ENCODE measurements at regions not wholly inside any gene's neighbourhood (a gene's known extent, or its start where the extent isn't known, plus 50 kb on each side); places are given as distances from the start of the nearest gene placed in this dataset.
A peak's percentile ranks its signal among the peaks of the same experiment; 100 is the strongest.

DNA sequence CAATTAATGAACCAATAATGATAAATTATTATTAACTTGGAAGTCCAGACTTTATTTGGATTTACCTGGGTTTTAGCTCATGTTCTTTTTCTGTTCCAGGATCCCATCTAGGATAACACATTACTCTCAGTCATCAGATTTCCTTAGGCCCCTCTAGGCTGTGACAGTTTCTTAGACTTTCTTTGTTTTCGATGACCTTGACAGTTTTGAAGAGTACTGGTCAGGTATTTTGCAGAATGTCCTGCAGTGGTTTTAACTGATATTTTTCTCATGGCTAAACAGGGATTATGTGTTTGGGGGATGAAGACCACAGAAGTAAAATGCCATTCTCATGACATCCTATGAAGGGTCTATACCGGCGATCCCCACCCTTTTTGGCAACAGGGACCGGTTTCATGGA, 144.0 kb downstream of the NAV1 start:
- H3K27ac Mint-ChIP-seq = no peak overlapping the region
- Histone ChIP-seq H3K9me3 (replicated peaks in 1 of 2; ENCODE audit: control insufficient read depth in 1 of 2, insufficient read depth in 1 of 2, low read length in 2 of 2) (peaks cover 0 to 3% of the 10 kb centered on the region in 2 donors), H3K9ac (ENCODE audit: insufficient read depth, low read length, poor library complexity, severe bottlenecking) (no peak overlapping the region), H3K36me3 (replicated peaks in 1 of 2; ENCODE audit: control insufficient read depth in 1 of 2, insufficient read depth in 2 of 2, low read length in 2 of 2) (no peaks in the 10 kb centered on the region), H4K20me1 (ENCODE audit: insufficient read depth, low read length) (no peaks in the 10 kb centered on the region), H2AFZ (ENCODE audit: insufficient read depth, low read depth, low read length, poor library complexity, severe bottlenecking) (no peak overlapping the region), H3K4me1 (ENCODE audit: control insufficient read depth in 1 of 2, insufficient read depth in 2 of 2, low read length in 2 of 2) (peaks cover 4 to 10% of the 10 kb centered on the region in 2 donors), H3K79me2 (ENCODE audit: insufficient read depth, low read length) (no peaks in the 10 kb centered on the region), H3K27ac (ENCODE audit: low read depth in 1 of 2, low read length in 2 of 2) (no peak overlapping the region), H3K4me3 (replicated peaks in 1 of 3; ENCODE audit: low read depth in 2 of 3, low read length in 3 of 3) (no peak overlapping the region), H3K4me2 (replicated peaks; ENCODE audit: extremely low read depth, low read length, poor library complexity, severe bottlenecking) (no peak overlapping the region), H3K27me3 (ENCODE audit: control insufficient read depth in 2 of 2, insufficient read depth in 2 of 2, low read length in 2 of 2) (no peaks in the 10 kb centered on the region)
- 100% methylated on average over 1 of the region's 4 CpGs for WGBS (ENCODE audit: insufficient coverage)
- TF ChIP-seq, protein P1, sequence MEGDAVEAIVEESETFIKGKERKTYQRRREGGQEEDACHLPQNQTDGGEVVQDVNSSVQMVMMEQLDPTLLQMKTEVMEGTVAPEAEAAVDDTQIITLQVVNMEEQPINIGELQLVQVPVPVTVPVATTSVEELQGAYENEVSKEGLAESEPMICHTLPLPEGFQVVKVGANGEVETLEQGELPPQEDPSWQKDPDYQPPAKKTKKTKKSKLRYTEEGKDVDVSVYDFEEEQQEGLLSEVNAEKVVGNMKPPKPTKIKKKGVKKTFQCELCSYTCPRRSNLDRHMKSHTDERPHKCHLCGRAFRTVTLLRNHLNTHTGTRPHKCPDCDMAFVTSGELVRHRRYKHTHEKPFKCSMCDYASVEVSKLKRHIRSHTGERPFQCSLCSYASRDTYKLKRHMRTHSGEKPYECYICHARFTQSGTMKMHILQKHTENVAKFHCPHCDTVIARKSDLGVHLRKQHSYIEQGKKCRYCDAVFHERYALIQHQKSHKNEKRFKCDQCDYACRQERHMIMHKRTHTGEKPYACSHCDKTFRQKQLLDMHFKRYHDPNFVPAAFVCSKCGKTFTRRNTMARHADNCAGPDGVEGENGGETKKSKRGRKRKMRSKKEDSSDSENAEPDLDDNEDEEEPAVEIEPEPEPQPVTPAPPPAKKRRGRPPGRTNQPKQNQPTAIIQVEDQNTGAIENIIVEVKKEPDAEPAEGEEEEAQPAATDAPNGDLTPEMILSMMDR (IDR thresholded peaks at IDR 0.05) = no peak
- H3K4me3 Mint-ChIP-seq = no peak overlapping the region
- H3K4me1 Mint-ChIP-seq = peaks cover 10% of the 10 kb centered on the region
- H3K9me3 Mint-ChIP-seq = peaks cover 3 to 7% (median 3%) of the 10 kb centered on the region in 7 donors
- intact Hi-C loops (cut with micrococcal nuclease) = no loop called here
- DNase-seq = no peak
- peaks cover 0 to 4% of the 10 kb centered on the region in 2 donors for H3K36me3 Mint-ChIP-seq
- H3K27me3 Mint-ChIP-seq (ENCODE audit: low read depth in 3 of 3) = peaks cover 0 to 3% (median 3%) of the 10 kb centered on the region in 3 donors

DNA sequence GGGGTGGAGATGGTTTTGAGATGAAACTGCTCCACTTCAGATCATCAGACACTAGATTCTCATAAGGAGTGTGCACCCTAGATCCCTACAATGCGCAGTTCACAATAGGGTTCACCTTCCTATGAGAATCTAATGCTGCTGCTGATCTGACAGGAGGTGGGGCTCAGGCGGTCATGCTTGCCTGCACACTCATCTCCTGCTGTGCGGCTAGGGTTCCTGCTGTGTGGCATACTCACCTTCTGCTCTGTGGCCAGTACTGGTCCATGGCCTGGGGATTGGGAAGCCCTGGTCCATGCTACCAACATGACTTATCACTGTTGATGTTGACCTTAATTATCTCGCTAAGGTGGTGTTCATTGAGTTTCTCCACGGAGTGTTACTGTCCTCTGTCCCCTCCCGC, 144.5 kb downstream of the NAV1 start:
- H3K36me3 ChIP-seq (replicated peaks in 1 of 2; ENCODE audit: control insufficient read depth in 1 of 2, insufficient read depth in 2 of 2, low read length in 2 of 2) = no peaks in the 10 kb centered on the region
- peaks cover 10% of the 10 kb centered on the region for H3K4me1 Mint-ChIP-seq

More for the DNA sequence above, 144.5 kb downstream of the NAV1 start:
- Histone ChIP-seq H3K4me2 (replicated peaks; ENCODE audit: extremely low read depth, low read length, poor library complexity, severe bottlenecking) (no peak overlapping the region), H3K9me3 (replicated peaks in 1 of 2; ENCODE audit: control insufficient read depth in 1 of 2, insufficient read depth in 1 of 2, low read length in 2 of 2) (peaks cover 0 to 3% of the 10 kb centered on the region in 2 donors), H3K27ac (ENCODE audit: low read depth in 1 of 2, low read length in 2 of 2) (no peak overlapping the region), H3K4me1 (ENCODE audit: control insufficient read depth in 1 of 2, insufficient read depth in 2 of 2, low read length in 2 of 2) (peaks cover 4 to 10% of the 10 kb centered on the region in 2 donors), H3K4me3 (replicated peaks in 1 of 3; ENCODE audit: low read depth in 2 of 3, low read length in 3 of 3) (no peak overlapping the region), H3K27me3 (ENCODE audit: control insufficient read depth in 2 of 2, insufficient read depth in 2 of 2, low read length in 2 of 2) (no peaks in the 10 kb centered on the region), H3K9ac (ENCODE audit: insufficient read depth, low read length, poor library complexity, severe bottlenecking) (no peak overlapping the region), H2AFZ (ENCODE audit: insufficient read depth, low read depth, low read length, poor library complexity, severe bottlenecking) (no peak overlapping the region), H3K79me2 (ENCODE audit: insufficient read depth, low read length) (no peaks in the 10 kb centered on the region), H4K20me1 (ENCODE audit: insufficient read depth, low read length) (no peaks in the 10 kb centered on the region)
- 100% methylated on average over 2 of the region's 6 CpGs for WGBS (ENCODE audit: insufficient coverage)
- Mint-ChIP-seq H3K36me3 (peaks cover 0 to 4% of the 10 kb centered on the region in 2 donors), H3K4me3 (no peak overlapping the region), H3K27me3 (ENCODE audit: low read depth in 3 of 3) (peaks cover 0 to 3% (median 3%) of the 10 kb centered on the region in 3 donors), H3K9me3 (peaks cover 3 to 7% (median 3%) of the 10 kb centered on the region in 7 donors), H3K27ac (peak overlapping the region in 1 of 7 donors; percentile 68)
- intact Hi-C loops (cut with micrococcal nuclease) = no loop called here
- TF ChIP-seq, protein P1 (IDR thresholded peaks at IDR 0.05) = no peak
- no peak for DNase-seq

Measured in CD14-positive monocyte (primary cell).